ENCODE measurements at regions not wholly inside any gene's neighbourhood (a gene's known extent, or its start where the extent isn't known, plus 50 kb on each side); places are given as distances from the start of the nearest gene placed in this dataset.

DNA sequence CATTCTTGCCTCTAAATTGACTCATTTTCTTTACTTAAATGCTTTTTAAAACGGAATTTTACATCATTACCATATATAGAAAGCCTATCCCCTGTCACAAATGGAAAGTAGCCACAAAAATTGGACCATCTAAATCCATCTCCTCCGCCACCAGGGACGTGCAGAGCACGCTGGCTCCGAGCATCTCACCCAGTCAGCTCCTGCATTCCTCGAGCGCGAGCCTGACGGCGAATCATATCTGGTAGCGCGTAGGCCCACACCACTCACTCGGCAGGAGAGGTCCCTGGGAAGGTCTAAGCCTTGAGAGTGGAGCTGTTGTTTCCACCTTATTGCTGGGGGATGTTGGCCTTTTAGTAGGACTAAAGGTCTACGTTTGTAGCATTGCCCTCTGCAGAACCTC, 152.4 kb downstream of the TRIM29 start:
- no peaks in the 10 kb centered on the region for H3K4me1 ChIP-seq
- intact Hi-C loops (cut with DNase I): no loop called here
- H3K27ac ChIP-seq: no peak overlapping the region
- TF ChIP-seq POLR2AphosphoS5 (IDR thresholded peaks at IDR 0.05) (no peak), POLR2A (IDR thresholded peaks at IDR 0.05) (no peak), EP300 (IDR thresholded peaks at IDR 0.05) (no peak)
- TF ChIP-seq, protein P1, sequence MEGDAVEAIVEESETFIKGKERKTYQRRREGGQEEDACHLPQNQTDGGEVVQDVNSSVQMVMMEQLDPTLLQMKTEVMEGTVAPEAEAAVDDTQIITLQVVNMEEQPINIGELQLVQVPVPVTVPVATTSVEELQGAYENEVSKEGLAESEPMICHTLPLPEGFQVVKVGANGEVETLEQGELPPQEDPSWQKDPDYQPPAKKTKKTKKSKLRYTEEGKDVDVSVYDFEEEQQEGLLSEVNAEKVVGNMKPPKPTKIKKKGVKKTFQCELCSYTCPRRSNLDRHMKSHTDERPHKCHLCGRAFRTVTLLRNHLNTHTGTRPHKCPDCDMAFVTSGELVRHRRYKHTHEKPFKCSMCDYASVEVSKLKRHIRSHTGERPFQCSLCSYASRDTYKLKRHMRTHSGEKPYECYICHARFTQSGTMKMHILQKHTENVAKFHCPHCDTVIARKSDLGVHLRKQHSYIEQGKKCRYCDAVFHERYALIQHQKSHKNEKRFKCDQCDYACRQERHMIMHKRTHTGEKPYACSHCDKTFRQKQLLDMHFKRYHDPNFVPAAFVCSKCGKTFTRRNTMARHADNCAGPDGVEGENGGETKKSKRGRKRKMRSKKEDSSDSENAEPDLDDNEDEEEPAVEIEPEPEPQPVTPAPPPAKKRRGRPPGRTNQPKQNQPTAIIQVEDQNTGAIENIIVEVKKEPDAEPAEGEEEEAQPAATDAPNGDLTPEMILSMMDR (IDR thresholded peaks at IDR 0.05): no peak
- H3K9me3 ChIP-seq: no peaks in the 10 kb centered on the region
- H3K36me3 ChIP-seq: no peaks in the 10 kb centered on the region
- 90 to 91% methylated on average over 14 of the region's 14 CpGs for WGBS, 2 donors
- H3K27me3 ChIP-seq: peaks cover 0 to 13% (median 0%) of the 10 kb centered on the region in 3 donors
- no peak overlapping the region for H3K4me3 ChIP-seq
- DNase-seq: no peak

DNA sequence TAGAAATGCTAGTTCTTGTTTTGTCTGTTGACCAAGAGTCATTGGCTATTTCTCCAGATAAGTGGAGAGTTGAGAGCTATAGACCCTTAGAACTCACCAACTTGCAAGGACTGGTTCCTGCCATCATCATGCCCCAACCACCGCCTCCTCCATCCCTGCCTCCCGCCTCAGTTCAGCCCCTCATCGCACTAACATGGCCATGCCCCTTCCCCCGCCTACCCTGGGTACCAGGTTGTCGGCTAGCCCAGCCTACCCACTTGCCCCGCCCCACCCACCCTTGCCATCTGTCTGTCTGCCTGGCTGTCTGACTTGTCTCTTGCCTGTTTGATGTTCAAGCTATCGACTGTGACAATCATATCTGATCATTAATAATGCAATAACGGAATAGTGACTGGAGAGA, 154.1 kb downstream of the TRIM29 start:
- Histone ChIP-seq H3K4me1 (no peaks in the 10 kb centered on the region), H3K9me3 (no peaks in the 10 kb centered on the region), H3K27ac (no peak overlapping the region), H3K36me3 (no peaks in the 10 kb centered on the region), H3K27me3 (peaks cover 0 to 26% (median 0%) of the 10 kb centered on the region in 3 donors), H3K4me3 (no peak overlapping the region)
- 91 to 95% methylated on average over 8 of the region's 8 CpGs for WGBS, 2 donors
- no peak for DNase-seq
- TF ChIP-seq EP300 (IDR thresholded peaks at IDR 0.05) (no peak), POLR2AphosphoS5 (IDR thresholded peaks at IDR 0.05) (no peak), POLR2A (IDR thresholded peaks at IDR 0.05) (no peak)
- TF ChIP-seq, protein P1 (IDR thresholded peaks at IDR 0.05): no peak
- intact Hi-C loops (cut with DNase I): no loop called here

DNA sequence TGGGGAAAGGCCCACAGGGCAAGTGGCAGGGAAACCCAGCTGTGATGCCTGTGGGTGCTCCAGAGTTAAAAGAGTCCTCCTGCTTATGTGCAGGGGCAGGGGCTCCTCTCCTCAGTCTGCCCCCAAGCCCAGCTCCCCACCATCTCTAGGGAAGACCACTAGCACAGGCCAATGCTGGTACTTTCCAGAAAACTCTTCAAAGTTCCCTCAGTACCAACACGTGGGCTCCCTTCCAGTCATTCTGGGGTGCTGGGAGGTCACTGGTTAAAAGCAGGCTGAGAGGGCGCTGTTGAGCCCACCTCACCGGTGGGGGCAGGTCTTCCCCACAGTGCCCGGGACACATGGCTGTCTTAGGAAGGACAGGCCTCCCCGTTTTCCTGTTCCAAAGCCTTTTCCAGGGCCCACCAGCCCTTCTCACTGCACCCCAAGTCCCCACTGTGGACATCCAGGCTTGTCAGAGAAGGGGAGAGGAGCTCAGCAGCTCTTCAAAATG, 154.6 kb downstream of the TRIM29 start:
- Histone ChIP-seq H3K9me3 (no peaks in the 10 kb centered on the region), H3K27me3 (peaks cover 0 to 29% (median 0%) of the 10 kb centered on the region in 3 donors), H3K4me1 (no peaks in the 10 kb centered on the region), H3K27ac (no peak overlapping the region), H3K36me3 (no peaks in the 10 kb centered on the region), H3K4me3 (no peak overlapping the region)
- TF ChIP-seq POLR2AphosphoS5 (IDR thresholded peaks at IDR 0.05) (no peak), EP300 (IDR thresholded peaks at IDR 0.05) (no peak), POLR2A (IDR thresholded peaks at IDR 0.05) (no peak)
- TF ChIP-seq, protein P1 (IDR thresholded peaks at IDR 0.05): no peak
- DNase-seq: no peak
- 62 to 73% methylated on average over 5 of the region's 5 CpGs for WGBS, 2 donors
- intact Hi-C loops (cut with DNase I): no loop called here

DNA sequence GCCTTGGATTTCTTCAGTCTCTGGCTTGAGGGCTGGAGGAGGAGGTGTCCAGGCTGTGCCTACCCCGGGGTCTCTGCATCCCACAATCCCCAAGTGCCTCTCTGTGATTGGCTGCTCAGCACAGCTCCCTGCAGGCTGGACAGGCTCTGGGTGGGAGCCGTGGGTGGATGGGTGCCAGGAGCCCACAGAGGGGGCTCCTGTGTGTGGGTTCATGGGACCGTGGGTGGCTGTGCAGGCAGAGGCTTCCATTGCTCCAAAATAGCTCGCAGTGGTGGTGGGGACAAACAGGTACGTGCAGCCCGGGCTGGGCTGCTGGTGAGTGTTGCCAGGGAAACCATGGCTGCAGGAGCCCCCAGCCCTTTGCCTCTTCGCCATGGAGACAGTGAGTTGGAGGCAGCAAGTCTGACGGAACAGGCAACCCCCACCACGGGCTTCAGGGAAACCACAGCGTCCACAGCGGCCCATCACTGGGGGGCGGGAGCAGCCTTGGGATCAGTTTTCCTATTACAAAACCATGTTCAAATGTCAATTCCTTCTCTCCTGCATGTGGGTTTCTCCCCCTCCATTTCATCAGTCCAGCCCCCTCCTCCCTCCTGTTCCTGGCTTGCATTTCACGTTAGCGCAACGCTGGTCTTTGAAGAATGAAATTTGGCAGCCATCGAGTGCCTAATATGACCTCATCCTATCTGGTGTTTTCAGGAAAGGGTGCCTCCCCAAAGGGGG, 155.2 kb downstream of the TRIM29 start:
- H3K4me1 ChIP-seq: no peaks in the 10 kb centered on the region
- no peaks in the 10 kb centered on the region for H3K36me3 ChIP-seq
- no peak for TF ChIP-seq POLR2A (IDR thresholded peaks at IDR 0.05)
- no peak for TF ChIP-seq POLR2AphosphoS5 (IDR thresholded peaks at IDR 0.05)
- TF ChIP-seq, protein P1 (IDR thresholded peaks at IDR 0.05): no peak
- no peak for TF ChIP-seq EP300 (IDR thresholded peaks at IDR 0.05)
- H3K4me3 ChIP-seq: no peak overlapping the region
- H3K27ac ChIP-seq: no peak overlapping the region
- peaks cover 0 to 33% (median 0%) of the 10 kb centered on the region in 3 donors for H3K27me3 ChIP-seq
- no peak for DNase-seq
- no peaks in the 10 kb centered on the region for H3K9me3 ChIP-seq
- 77 to 83% methylated on average over 16 of the region's 16 CpGs for WGBS, 2 donors
- intact Hi-C loops (cut with DNase I): no loop called here
